RWPE2 (cell line): ENCODE measurements at regions not wholly inside any gene's neighbourhood (a gene's known extent, or its start where the extent isn't known, plus 50 kb on each side); places are given as distances from the start of the nearest gene placed in this dataset.

Source experiments
- ATAC-seq: fragments of 200-7000 bp; cut with Tn5 transposase; 3 replicates; pipeline ENCODE4 v1.9.1; 2021; ENCODE audit warnings: low read depth
- DNase-seq: peaks from one replicate; pipeline ENCODE4 v3.0.0-alpha.2; 2020; ENCODE audit warnings: low spot score
- H3K27ac ChIP-seq: fragments of 450-650 bp; 2 replicates; pipeline ENCODE4 v1.5.1; 2017; ENCODE audit warnings: mild to moderate bottlenecking; ENCODE audit not compliant: poor library complexity, severe bottlenecking
- H3K27me3 ChIP-seq: fragments of 250-450 bp; sonication (Bioruptor Pico); 2 replicates; pipeline ENCODE4 v1.5.1; 2021; ENCODE audit warnings: mild to moderate bottlenecking, moderate library complexity; ENCODE audit not compliant: insufficient read depth, poor library complexity, severe bottlenecking
- H3K36me3 ChIP-seq: fragments of 250-450 bp; sonication (Bioruptor Pico); 2 replicates; pipeline ENCODE4 v1.5.1; 2020; ENCODE audit warnings: low read depth, mild to moderate bottlenecking, moderate library complexity
- H3K4me1 ChIP-seq: fragments of 250-450 bp; sonication (Bioruptor Pico); 2 replicates; pipeline ENCODE4 v1.5.1; 2021; ENCODE audit warnings: mild to moderate bottlenecking, moderate library complexity; ENCODE audit not compliant: insufficient read depth, poor library complexity, severe bottlenecking
- H3K4me3 ChIP-seq: fragments of 250-450 bp; sonication (Bioruptor Pico); 2 replicates; pipeline ENCODE4 v1.5.1; 2021; ENCODE audit warnings: mild to moderate bottlenecking, moderate library complexity; ENCODE audit not compliant: severe bottlenecking
- H3K9me3 ChIP-seq: fragments of 250-450 bp; sonication (Bioruptor Pico); 2 replicates; pipeline ENCODE4 v1.5.1; 2021; ENCODE audit warnings: mild to moderate bottlenecking, moderate library complexity; ENCODE audit not compliant: severe bottlenecking
- CTCF ChIP-seq: fragments of 450-650 bp; IDR thresholded peaks from one replicate; pipeline ENCODE4 v1.5.1; 2017; ENCODE audit warnings: mild to moderate bottlenecking, moderate library complexity; ENCODE audit not compliant: poor library complexity, severe bottlenecking

- peak; percentile 79 for TF ChIP-seq CTCF
- ATAC-seq (peak; percentile 89), DNase-seq (no peak)
- Histone ChIP-seq H3K27me3 (no peaks in the 10 kb centered on the region), H3K4me3 (no peak overlapping the region), H3K36me3 (no peaks in the 10 kb centered on the region), H3K9me3 (peaks cover 2% of the 10 kb centered on the region), H3K4me1 (no peaks in the 10 kb centered on the region), H3K27ac (no peak overlapping the region)
These were observed 171.4 kb upstream of the DYNLRB2 start for GRCh38 chr16:80369138-80369958.

GRCh38 chr16:80367037-80367658 is 173.6 kb upstream of the DYNLRB2 start:
- no peak for TF ChIP-seq CTCF
- Histone ChIP-seq H3K4me3 (no peak overlapping the region), H3K27me3 (no peaks in the 10 kb centered on the region), H3K27ac (no peak overlapping the region), H3K4me1 (no peaks in the 10 kb centered on the region), H3K9me3 (no peaks in the 10 kb centered on the region), H3K36me3 (no peaks in the 10 kb centered on the region)
- DNase-seq (no peak), ATAC-seq (no peak)

- no peak overlapping the region for H3K4me3 ChIP-seq
- ATAC-seq (no peak), DNase-seq (no peak)
- no peaks in the 10 kb centered on the region for H3K27me3 ChIP-seq
- H3K27ac ChIP-seq, result no peak overlapping the region
- H3K36me3 ChIP-seq, result no peaks in the 10 kb centered on the region
- TF ChIP-seq CTCF, result no peak
- H3K4me1 ChIP-seq, result no peaks in the 10 kb centered on the region
- H3K9me3 ChIP-seq, result no peaks in the 10 kb centered on the region
These were observed 174.8 kb upstream of the DYNLRB2 start for GRCh38 chr16:80366023-80366422.

- ATAC-seq, result no peak
These were observed 178.0 kb upstream of the DYNLRB2 start for GRCh38 chr16:80362816-80363215.

More at GRCh38 chr16:80362816-80363215, 178.0 kb upstream of the DYNLRB2 start:
- no peak for DNase-seq
- H3K36me3 ChIP-seq, result no peaks in the 10 kb centered on the region
- TF ChIP-seq CTCF, result no peak
- H3K27me3 ChIP-seq, result no peaks in the 10 kb centered on the region
- no peak overlapping the region for H3K4me3 ChIP-seq
- no peaks in the 10 kb centered on the region for H3K9me3 ChIP-seq
- no peak overlapping the region for H3K27ac ChIP-seq
- no peaks in the 10 kb centered on the region for H3K4me1 ChIP-seq
